Neural progenitor cell (in vitro differentiated cells): ENCODE measurements at regions not wholly inside any gene's neighbourhood (a gene's known extent, or its start where the extent isn't known, plus 50 kb on each side); places are given as distances from the start of the nearest gene placed in this dataset.
"Not testable (repeated sequence)": the region's sequence is repeated elsewhere in the genome, so short reads cannot be mapped to it uniquely, and the experiment has no call there.

Source experiments
- DNase-seq: peaks from one replicate; pipeline ENCODE4 v3.0.0-alpha.2; 2016; ENCODE audit warnings: low spot score
- H2AFZ ChIP-seq: fragments of 200-600 bp; sonication (generic); replicated peaks from 2 replicates; pipeline ENCODE4 v1.6.1; 2016; ENCODE audit warnings: antibody characterized with exemption
- H3F3A ChIP-seq: fragments of 200-600 bp; sonication (generic); 2 replicates; pipeline ENCODE4 v1.6.1; 2016; ENCODE audit warnings: antibody characterized with exemption, low read depth
- H3K27ac ChIP-seq: fragments of 200-600 bp; sonication (generic); 2 replicates; pipeline ENCODE4 v1.5.1; 2016; ENCODE audit warnings: mild to moderate bottlenecking
- H3K27me3 ChIP-seq: fragments of 200-600 bp; sonication (generic); 2 replicates; pipeline ENCODE4 v1.6.1; 2016; ENCODE audit warnings: mild to moderate bottlenecking, moderate library complexity
- H3K36me3 ChIP-seq: fragments of 200-600 bp; sonication (generic); 2 replicates; pipeline ENCODE4 v1.5.1; 2016
- H3K4me1 ChIP-seq: fragments of 200-600 bp; sonication (generic); 2 replicates; pipeline ENCODE4 v1.6.1; 2016; ENCODE audit warnings: mixed run types
- H3K4me2 ChIP-seq: fragments of 200-600 bp; sonication (generic); 2 replicates; pipeline ENCODE4 v1.6.1; 2016
- H3K4me3 ChIP-seq: fragments of 200-600 bp; sonication (generic); 2 replicates; pipeline ENCODE4 v1.5.1; 2016
- H3K79me2 ChIP-seq: fragments of 200-600 bp; sonication (generic); 2 replicates; pipeline ENCODE4 v1.6.1; 2016; ENCODE audit warnings: low read depth
- H3K9ac ChIP-seq: fragments of 200-600 bp; sonication (generic); 2 replicates; pipeline ENCODE4 v1.6.1; 2016
- H3K9me3 ChIP-seq: fragments of 200-600 bp; sonication (generic); 2 replicates; pipeline ENCODE4 v1.5.1; 2016; ENCODE audit warnings: low read depth
- H4K20me1 ChIP-seq: fragments of 200-600 bp; sonication (generic); 2 replicates; pipeline ENCODE4 v1.6.1; 2016; ENCODE audit warnings: low read depth
- H3K27ac Mint-ChIP-seq: 3 replicates; pipeline ENCODE4 v1.8.0; 2021; ENCODE audit warnings: mixed read lengths
- H3K27me3 Mint-ChIP-seq: 2 replicates; pipeline ENCODE4 v1.8.0; 2022; ENCODE audit warnings: low read depth, mild to moderate bottlenecking, inconsistent platforms, moderate library complexity, mixed read lengths; ENCODE audit not compliant: insufficient read depth
- H3K36me3 Mint-ChIP-seq: 3 replicates; pipeline ENCODE4 v1.8.0; 2021; ENCODE audit warnings: mixed read lengths
- H3K4me1 Mint-ChIP-seq: 3 replicates; pipeline ENCODE4 v1.8.0; 2021; ENCODE audit warnings: mixed read lengths
- H3K4me3 Mint-ChIP-seq: 3 replicates; pipeline ENCODE4 v1.8.0; 2021; ENCODE audit warnings: mild to moderate bottlenecking, moderate library complexity, mixed read lengths
- H3K9me3 Mint-ChIP-seq: 3 replicates; pipeline ENCODE4 v1.8.0; 2020; ENCODE audit warnings: mixed read lengths
- CTCF ChIP-seq: fragments of 200-600 bp; sonication (generic); IDR thresholded peaks from 2 replicates; pipeline ENCODE4 v1.5.1; 2017; ENCODE audit warnings: antibody characterized with exemption, mild to moderate bottlenecking
- EZH2 ChIP-seq: fragments of 200-600 bp; sonication (generic); IDR thresholded peaks from 2 replicates; pipeline ENCODE4 v1.6.1; 2017; ENCODE audit warnings: antibody characterized with exemption, mild to moderate bottlenecking, moderate library complexity
- EZH2phosphoT487 ChIP-seq: fragments of 200-600 bp; sonication (generic); IDR thresholded peaks from 2 replicates; pipeline ENCODE4 v1.6.1; 2017; ENCODE audit warnings: antibody characterized with exemption

DNA sequence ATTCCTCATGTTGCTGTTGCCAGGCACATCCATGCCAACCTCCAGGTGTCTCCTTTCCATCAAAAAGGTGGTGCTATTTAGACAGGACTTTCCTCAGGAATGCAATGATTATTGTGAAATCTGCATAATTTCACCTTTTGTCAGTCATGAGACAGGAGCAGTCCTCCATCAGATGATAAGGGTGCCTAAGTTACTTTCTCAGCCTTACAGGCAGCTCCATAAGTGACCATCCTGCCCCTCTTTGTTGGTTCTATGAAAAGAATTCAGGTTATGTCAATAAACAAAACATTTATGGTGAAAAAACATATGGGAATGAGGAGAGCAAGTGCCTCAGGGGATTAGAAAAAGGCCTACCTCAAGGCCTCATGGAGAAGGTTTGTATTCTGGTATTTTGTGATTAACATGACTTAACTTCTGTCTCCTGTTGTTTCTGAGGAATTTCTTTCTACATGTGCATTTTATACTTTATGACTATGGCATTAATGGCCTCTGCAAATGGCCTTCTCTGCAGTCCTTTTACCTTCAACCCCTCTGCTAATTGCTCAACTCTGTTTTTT is 110.3 kb upstream of the DIAPH3 start:
- no peak overlapping the region for H3K4me3 ChIP-seq
- H3K4me1 ChIP-seq = no peaks in the 10 kb centered on the region
- H3K36me3 ChIP-seq = no peaks in the 10 kb centered on the region
- no peak overlapping the region for H3K4me2 ChIP-seq
- no peak for DNase-seq
- H3F3A ChIP-seq = no peaks in the 10 kb centered on the region
- no peaks in the 10 kb centered on the region for H3K36me3 Mint-ChIP-seq
- no peaks in the 10 kb centered on the region for H3K27me3 Mint-ChIP-seq
- no peaks in the 10 kb centered on the region for H3K27me3 ChIP-seq
- H3K9ac ChIP-seq = no peak overlapping the region
- H3K4me1 Mint-ChIP-seq = no peaks in the 10 kb centered on the region
- no peak for TF ChIP-seq EZH2
- no peak for TF ChIP-seq EZH2phosphoT487
- no peak for TF ChIP-seq CTCF
- H4K20me1 ChIP-seq = no peaks in the 10 kb centered on the region
- no peak overlapping the region for H3K27ac ChIP-seq
- no peaks in the 10 kb centered on the region for H3K9me3 Mint-ChIP-seq
- H3K4me3 Mint-ChIP-seq = no peak overlapping the region
- no peaks in the 10 kb centered on the region for H3K9me3 ChIP-seq
- no peak overlapping the region for H3K27ac Mint-ChIP-seq
- H3K79me2 ChIP-seq = no peaks in the 10 kb centered on the region
- no peak overlapping the region for H2AFZ ChIP-seq

GRCh38 chr13:60274655-60275054 is 110.9 kb upstream of the DIAPH3 start:
- H4K20me1 ChIP-seq = no peaks in the 10 kb centered on the region
- no peaks in the 10 kb centered on the region for H3K27me3 ChIP-seq
- Mint-ChIP-seq H3K27me3 (no peaks in the 10 kb centered on the region), H3K9me3 (no peaks in the 10 kb centered on the region), H3K4me3 (no peak overlapping the region), H3K4me1 (no peaks in the 10 kb centered on the region), H3K36me3 (no peaks in the 10 kb centered on the region), H3K27ac (no peak overlapping the region)
- H3K79me2 ChIP-seq = no peaks in the 10 kb centered on the region
- H3K9ac ChIP-seq = no peak overlapping the region
- no peaks in the 10 kb centered on the region for H3K9me3 ChIP-seq
- H3K27ac ChIP-seq = no peak overlapping the region
- H3K4me2 ChIP-seq = no peak overlapping the region
- H3K36me3 ChIP-seq = no peaks in the 10 kb centered on the region
- no peaks in the 10 kb centered on the region for H3K4me1 ChIP-seq
- H3K4me3 ChIP-seq = no peak overlapping the region
- H2AFZ ChIP-seq = no peak overlapping the region
- no peak for TF ChIP-seq EZH2phosphoT487
- TF ChIP-seq CTCF = no peak
- TF ChIP-seq EZH2 = no peak
- no peak for DNase-seq
- H3F3A ChIP-seq = no peaks in the 10 kb centered on the region

DNA sequence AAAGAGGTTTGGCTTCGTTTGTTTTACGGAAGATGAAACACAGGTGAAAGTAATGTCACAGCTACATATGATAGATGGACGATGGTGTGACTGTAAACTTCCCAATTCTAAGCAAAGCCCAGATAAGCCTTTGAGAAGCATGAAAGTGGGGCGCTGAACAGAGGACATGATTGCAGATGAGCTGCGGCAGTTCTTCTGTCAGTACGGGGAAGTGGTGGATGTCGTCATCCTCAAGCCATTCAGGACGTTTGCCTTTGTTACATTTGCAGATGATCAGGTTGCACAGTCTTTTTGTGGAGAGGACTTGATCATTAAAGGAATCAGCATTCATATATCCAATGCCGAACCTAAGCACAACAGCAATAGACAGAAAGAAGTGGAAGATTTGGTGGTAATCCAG is 111.5 kb upstream of the DIAPH3 start:
- Mint-ChIP-seq H3K36me3 (no peaks in the 10 kb centered on the region), H3K4me1 (no peaks in the 10 kb centered on the region), H3K9me3 (no peaks in the 10 kb centered on the region), H3K27ac (no peak overlapping the region), H3K4me3 (no peak overlapping the region), H3K27me3 (no peaks in the 10 kb centered on the region)
- H3K4me3 ChIP-seq = no peak overlapping the region
- no peaks in the 10 kb centered on the region for H3K4me1 ChIP-seq
- no peak overlapping the region for H3K9ac ChIP-seq
- no peaks in the 10 kb centered on the region for H3K79me2 ChIP-seq
- H3K27me3 ChIP-seq = no peaks in the 10 kb centered on the region
- no peaks in the 10 kb centered on the region for H3K9me3 ChIP-seq
- no peaks in the 10 kb centered on the region for H3K36me3 ChIP-seq
- no peak overlapping the region for H2AFZ ChIP-seq
- H4K20me1 ChIP-seq = no peaks in the 10 kb centered on the region
- no peaks in the 10 kb centered on the region for H3F3A ChIP-seq
- H3K4me2 ChIP-seq = no peak overlapping the region
- no peak for DNase-seq
- TF ChIP-seq CTCF (no peak), EZH2 (no peak), EZH2phosphoT487 (no peak)
- no peak overlapping the region for H3K27ac ChIP-seq

GRCh38 chr13:60280524-60280923 is 116.5 kb upstream of the TDRD3 start:
- not testable (repeated sequence) for H3K27me3 Mint-ChIP-seq, H3K36me3 Mint-ChIP-seq, H3K4me1 Mint-ChIP-seq, H2AFZ ChIP-seq, H3K27ac ChIP-seq, H3K4me3 Mint-ChIP-seq, H3K4me3 ChIP-seq, H3K9me3 Mint-ChIP-seq, H4K20me1 ChIP-seq, H3K36me3 ChIP-seq, H3K9me3 ChIP-seq, H3K27ac Mint-ChIP-seq, H3K9ac ChIP-seq, DNase-seq, H3F3A ChIP-seq, H3K79me2 ChIP-seq, H3K4me1 ChIP-seq, H3K4me2 ChIP-seq, H3K27me3 ChIP-seq
